ENCODE measurements at regions not wholly inside any gene's neighbourhood (a gene's known extent, or its start where the extent isn't known, plus 50 kb on each side); places are given as distances from the start of the nearest gene placed in this dataset.

GRCh38 chr6:40796260-40797221 is 209.4 kb upstream of the LRFN2 start:
- DNase-seq (ENCODE audit: low spot score) = no peak

GRCh38 chr6:40794586-40794985 is 207.4 kb upstream of the LRFN2 start:
- no peak for DNase-seq (ENCODE audit: low spot score)

- no peak for DNase-seq (ENCODE audit: low spot score)
Measured at GRCh38 chr6:40792183-40792582, 205.0 kb upstream of the LRFN2 start.

- no peak for DNase-seq (ENCODE audit: low spot score)
Measured at GRCh38 chr6:40791004-40791403, 203.8 kb upstream of the LRFN2 start.

- DNase-seq (ENCODE audit: low spot score) = no peak
Measured at GRCh38 chr6:40788661-40789655, 201.8 kb upstream of the LRFN2 start.

GRCh38 chr6:40782355-40782754 is 195.2 kb upstream of the LRFN2 start:
- no peak for DNase-seq (ENCODE audit: low spot score)

- no peak for DNase-seq (ENCODE audit: low spot score)
Measured at GRCh38 chr6:40780637-40781036, 193.5 kb upstream of the LRFN2 start.

GRCh38 chr6:40779409-40779808 is 192.2 kb upstream of the LRFN2 start:
- no peak for DNase-seq (ENCODE audit: low spot score)

GRCh38 chr6:40778918-40779317 is 191.8 kb upstream of the LRFN2 start:
- no peak for DNase-seq (ENCODE audit: low spot score)

GRCh38 chr6:40778196-40778595 is 191.0 kb upstream of the LRFN2 start:
- no peak for DNase-seq (ENCODE audit: low spot score)

- no peak for DNase-seq (ENCODE audit: low spot score)
Measured at GRCh38 chr6:40774932-40775331, 187.8 kb upstream of the LRFN2 start.

GRCh38 chr6:40770794-40771193 is 183.6 kb upstream of the LRFN2 start:
- no peak for DNase-seq (ENCODE audit: low spot score)

GRCh38 chr6:40764726-40765125 is 177.6 kb upstream of the LRFN2 start:
- no peak for DNase-seq (ENCODE audit: low spot score)

GRCh38 chr6:40762981-40763380 is 175.8 kb upstream of the LRFN2 start:
- no peak for DNase-seq (ENCODE audit: low spot score)

- DNase-seq (ENCODE audit: low spot score) = no peak
Measured at GRCh38 chr6:40760887-40761286, 173.7 kb upstream of the LRFN2 start.

GRCh38 chr6:40759838-40760237 is 172.7 kb upstream of the LRFN2 start:
- no peak for DNase-seq (ENCODE audit: low spot score)

GRCh38 chr6:40759264-40759663 is 172.1 kb upstream of the LRFN2 start:
- DNase-seq (ENCODE audit: low spot score) = no peak

- DNase-seq (ENCODE audit: low spot score) = no peak
Measured at GRCh38 chr6:40755749-40756452, 168.7 kb upstream of the LRFN2 start.

GRCh38 chr6:40755046-40755681 is 168.0 kb upstream of the LRFN2 start:
- no peak for DNase-seq (ENCODE audit: low spot score)

- peak; percentile 46 for DNase-seq (ENCODE audit: low spot score)
Measured at GRCh38 chr6:40754461-40755045, 167.4 kb upstream of the LRFN2 start.

All from D341Med (cell line).